Astrocyte (in vitro differentiated cells and primary cell): ENCODE measurements at regions not wholly inside any gene's neighbourhood (a gene's known extent, or its start where the extent isn't known, plus 50 kb on each side); places are given as distances from the start of the nearest gene placed in this dataset.

Source experiments
- CTCF ChIP-seq: IDR thresholded peaks from 2 replicates; pipeline ENCODE4 v1.5.1; 2011; ENCODE audit warnings: low read depth, mild to moderate bottlenecking, inconsistent platforms, low read length, moderate library complexity; ENCODE audit not compliant: insufficient read depth
- EZH2 ChIP-seq: IDR thresholded peaks from 2 replicates; pipeline ENCODE4 v1.6.1; 2012; ENCODE audit warnings: mild to moderate bottlenecking, low read length, inconsistent platforms; ENCODE audit not compliant: insufficient read depth

- no peak for TF ChIP-seq CTCF
- no peak for TF ChIP-seq EZH2
These were observed 250.3 kb downstream of the TTLL2 start for GRCh38 chr6:167575158-167575696.
